HG02885 (cell line): ENCODE measurements at regions not wholly inside any gene's neighbourhood (a gene's known extent, or its start where the extent isn't known, plus 50 kb on each side); places are given as distances from the start of the nearest gene placed in this dataset.

ENCODE experiments used
- ATAC-seq: cut with Tn5 transposase; IDR thresholded peaks from one replicate; pipeline ENCODE4 v1.9.1; 2021; ENCODE audit warnings: mild to moderate bottlenecking; ENCODE audit not compliant: unreplicated experiment, poor library complexity

GRCh38 chr14:22393796-22394195 is 195.2 kb downstream of the DAD1 start:
- no peak for ATAC-seq

- ATAC-seq = peak; percentile 63
Measured at GRCh38 chr14:22391908-22392565, 197.0 kb downstream of the DAD1 start.

DNA sequence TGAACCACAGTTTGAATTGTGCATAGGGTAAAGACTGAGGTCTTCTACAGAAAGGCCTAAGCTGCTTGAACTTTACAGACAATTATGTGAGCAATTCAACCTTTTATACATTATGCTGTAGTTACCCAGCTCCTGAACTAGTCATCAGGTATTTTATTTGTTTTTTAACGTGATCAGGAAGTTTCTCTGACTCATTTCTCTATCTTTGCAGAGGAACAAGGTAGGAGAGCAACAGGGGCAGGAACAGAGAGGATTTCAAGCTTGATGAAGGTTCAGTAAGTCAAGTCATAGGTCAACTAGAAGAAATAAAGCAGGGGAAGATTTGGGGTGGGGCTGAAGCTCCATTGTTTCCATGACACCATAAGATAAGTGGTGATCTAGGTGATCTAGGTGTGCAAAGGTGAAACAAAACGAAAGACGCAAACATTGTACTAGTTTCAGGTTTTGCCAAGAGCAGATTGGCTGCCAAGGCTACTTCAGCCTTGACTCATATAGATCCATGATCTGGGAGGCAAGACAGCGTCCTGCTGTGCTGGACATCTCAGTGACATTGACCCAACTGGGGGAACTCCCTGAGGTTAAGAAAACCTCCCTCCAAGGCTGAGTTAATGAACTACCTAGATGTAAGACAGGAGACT is 198.1 kb downstream of the DAD1 start:
- ATAC-seq = peak; percentile 33

GRCh38 chr14:22390195-22390594 is 198.8 kb downstream of the DAD1 start:
- ATAC-seq = no peak

GRCh38 chr14:22388669-22389595 is 200.1 kb downstream of the DAD1 start:
- no peak for ATAC-seq

DNA sequence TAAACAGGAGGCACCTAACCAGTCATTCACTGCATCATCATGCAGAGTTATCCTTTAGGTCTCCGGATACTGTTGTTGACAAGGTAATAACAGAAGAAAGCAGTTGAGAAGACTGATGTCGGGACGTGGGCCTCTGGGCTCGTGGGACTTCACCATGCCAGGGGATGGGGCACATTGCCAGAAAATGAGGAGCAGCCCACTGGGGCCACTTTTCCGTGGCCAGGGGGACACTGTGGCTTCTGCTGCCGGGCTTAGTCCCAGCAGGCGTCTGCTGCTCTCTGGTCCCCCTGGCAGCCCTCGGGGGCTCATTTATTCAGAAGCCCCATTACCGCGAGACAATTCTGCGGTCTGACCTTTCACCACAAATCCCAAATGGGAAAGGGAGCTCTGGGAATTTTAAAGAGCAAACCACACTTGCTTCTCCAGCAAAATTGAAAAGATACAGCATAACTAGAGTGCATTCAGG is 201.2 kb downstream of the DAD1 start:
- no peak for ATAC-seq

DNA sequence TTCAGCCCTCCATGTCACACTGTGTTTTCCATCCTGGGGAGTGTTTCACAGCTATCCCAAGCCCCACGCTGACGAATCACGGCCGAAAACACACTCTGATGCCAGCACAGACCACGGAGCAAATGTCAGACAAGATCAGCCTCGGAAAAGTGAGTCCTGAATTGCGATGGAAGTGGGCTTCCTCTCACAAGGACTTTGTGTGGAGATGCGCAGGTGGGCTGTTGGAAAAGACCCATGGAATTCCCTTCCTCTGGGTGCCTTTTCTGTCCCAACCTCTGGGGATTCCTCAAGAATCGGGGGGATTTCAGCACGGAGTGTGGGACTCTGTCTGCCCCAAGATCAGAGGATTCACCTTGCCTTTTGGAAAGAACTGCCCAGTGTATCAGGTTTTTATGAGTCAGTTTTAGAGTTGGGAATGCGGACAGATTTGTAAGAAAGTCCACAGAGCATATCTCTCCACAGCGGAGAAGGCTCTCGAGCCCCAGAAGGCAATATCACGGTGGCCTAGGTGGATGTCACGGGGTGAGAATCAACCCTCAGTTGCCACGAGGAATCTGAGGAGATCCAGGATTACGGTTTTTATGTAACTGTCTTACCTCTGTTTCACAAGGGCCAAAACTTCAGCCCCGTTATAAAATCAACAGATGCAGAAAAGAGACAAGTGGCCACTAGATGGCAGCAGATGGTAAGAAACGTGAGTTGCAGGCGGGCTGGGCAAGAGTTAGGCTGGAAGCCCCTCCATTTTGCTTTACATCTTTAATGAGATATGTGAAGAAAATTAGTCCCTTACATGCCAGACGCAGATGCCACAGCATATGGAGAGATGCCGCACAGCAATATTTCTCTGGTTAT is 201.9 kb downstream of the DAD1 start:
- ATAC-seq = no peak

- no peak for ATAC-seq
Measured at GRCh38 chr14:22384974-22385526, 204.0 kb downstream of the DAD1 start.

- ATAC-seq = peak; percentile 26
Measured at GRCh38 chr14:22384167-22384549, 204.9 kb downstream of the DAD1 start.

- ATAC-seq = peak; percentile 51
Measured at GRCh38 chr14:22383515-22384166, 205.4 kb downstream of the DAD1 start.

DNA sequence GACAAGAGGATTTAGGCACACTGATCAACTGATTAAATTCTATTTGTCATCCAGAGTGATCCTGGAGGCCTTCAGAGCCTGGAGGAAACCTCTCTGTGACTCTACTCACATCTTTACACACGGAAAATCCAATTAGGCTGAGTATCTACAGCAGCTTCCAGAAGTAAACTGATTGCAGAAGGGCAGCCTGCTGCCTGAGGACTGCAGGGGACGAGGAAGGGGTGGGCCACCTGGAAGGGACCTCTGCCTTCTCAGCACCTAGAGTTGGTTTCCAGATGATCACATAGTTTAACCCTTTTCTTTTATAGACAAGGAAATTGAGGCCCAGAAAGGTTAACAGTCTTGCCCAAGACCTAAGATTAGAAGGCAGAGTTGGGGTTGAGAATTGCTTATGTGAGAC is 206.1 kb downstream of the DAD1 start:
- ATAC-seq = no peak

- no peak for ATAC-seq
Measured at GRCh38 chr14:22382395-22382794, 206.6 kb downstream of the DAD1 start.

DNA sequence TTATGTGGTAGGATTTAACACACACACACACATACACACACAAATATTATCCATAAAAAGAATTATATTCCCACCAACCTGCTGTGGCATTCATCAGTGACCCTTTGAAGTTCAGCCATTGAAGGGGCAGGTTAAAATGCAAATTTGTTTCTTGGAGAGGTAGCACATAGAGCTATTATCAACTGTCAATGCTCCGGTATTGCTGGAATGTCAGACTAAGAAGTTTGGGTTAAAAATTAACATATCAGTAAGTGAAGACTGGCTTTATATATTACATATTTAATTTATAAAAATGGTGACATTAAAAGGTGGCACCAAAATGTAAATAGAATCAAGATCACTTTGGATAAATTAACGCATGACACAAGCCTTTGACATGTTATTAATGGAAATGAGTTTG is 207.3 kb downstream of the DAD1 start:
- no peak for ATAC-seq

GRCh38 chr14:22381408-22381760 is 207.6 kb downstream of the DAD1 start:
- no peak for ATAC-seq

DNA sequence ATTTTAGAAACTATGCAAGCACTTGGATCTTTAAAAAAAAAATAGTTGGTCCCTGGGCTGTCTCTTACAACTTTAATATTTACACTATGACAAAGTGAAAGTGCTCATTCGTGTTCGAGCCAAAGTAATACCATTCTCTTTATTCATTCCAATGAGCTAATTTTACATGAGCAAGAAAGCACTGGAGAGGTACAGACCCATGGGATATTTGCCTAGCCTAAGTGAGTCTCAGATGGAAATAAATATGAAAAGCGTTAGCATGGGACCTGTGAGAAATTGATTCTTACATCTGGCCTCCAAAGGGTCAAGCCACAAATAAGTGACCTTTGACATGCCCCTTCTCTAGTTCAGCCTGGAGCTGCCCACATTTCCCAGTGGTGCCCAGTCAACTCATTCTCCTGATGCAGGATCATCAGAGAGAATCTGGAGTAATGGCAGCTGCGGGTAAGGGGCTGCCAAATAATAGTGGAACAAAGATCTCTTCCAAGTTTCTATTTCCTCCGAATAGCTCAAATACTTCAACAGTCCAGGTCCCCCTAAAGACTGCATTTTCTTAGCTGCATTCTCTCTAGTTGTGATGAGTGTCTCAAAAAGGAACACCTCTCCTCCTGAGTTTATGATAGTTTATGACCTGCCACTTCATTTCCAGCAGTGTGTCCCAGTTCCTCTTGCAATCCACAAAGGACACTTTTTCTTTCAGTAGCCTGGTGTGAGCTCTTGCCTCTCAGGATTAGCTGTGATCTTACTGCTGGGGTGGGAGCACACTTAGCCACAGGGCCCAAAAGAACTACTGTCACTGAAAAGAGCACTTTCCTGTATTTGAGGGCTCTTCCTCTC is 208.2 kb downstream of the DAD1 start:
- no peak for ATAC-seq

- no peak for ATAC-seq
Measured at GRCh38 chr14:22379727-22380126, 209.3 kb downstream of the DAD1 start.

- ATAC-seq = no peak
Measured at GRCh38 chr14:22378181-22378580, 210.8 kb downstream of the DAD1 start.

DNA sequence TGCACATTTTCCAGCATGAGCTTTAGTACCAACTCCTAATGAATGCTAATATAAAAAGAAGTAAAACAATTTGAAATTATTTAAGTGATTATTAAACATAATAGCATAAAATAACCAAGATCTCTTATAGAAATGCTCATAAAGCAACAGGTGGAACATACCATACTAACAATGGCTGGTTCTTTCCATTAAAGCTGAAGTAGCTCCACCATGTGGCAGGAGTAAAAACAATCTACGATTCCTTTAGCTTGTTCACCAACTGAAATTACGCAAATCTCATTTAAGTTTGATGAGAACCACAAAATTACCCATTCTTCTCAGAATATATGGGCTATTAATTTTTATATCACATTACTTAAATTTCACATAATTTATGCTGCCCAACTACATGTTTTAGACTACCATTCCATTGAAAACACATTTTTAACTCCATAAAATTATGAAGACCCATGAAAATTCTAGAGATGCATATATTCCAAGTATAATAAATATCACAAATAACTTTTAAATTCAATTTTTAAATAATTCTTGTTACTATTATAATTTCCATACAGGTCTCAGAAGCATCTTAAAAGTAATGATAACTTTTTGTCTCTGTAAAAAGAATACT is 213.6 kb downstream of the DAD1 start:
- no peak for ATAC-seq
